Vagina (tissue), 2 donors: ENCODE measurements at regions not wholly inside any gene's neighbourhood (a gene's known extent, or its start where the extent isn't known, plus 50 kb on each side); places are given as distances from the start of the nearest gene placed in this dataset.

Source experiments
- CTCF ChIP-seq, 3 experiments: fragments of 450-650 bp in 2 of 3; fragments of 200-600 bp in 1 of 3; sonication (generic) in 1 of 3; IDR thresholded peaks; one replicate each; pipeline ENCODE4 v1.5.1; 2017 to 2019; ENCODE audit warnings: antibody characterized with exemption in 3 of 3, mild to moderate bottlenecking in 2 of 3, moderate library complexity in 2 of 3
- POLR2A ChIP-seq, 2 donors: fragments of 450-650 bp; IDR thresholded peaks; one replicate each; pipeline ENCODE4 v1.6.1; 2017; ENCODE audit warnings: antibody characterized with exemption in 2 of 2, mild to moderate bottlenecking in 2 of 2, moderate library complexity in 2 of 2

- TF ChIP-seq POLR2A (IDR thresholded peaks at IDR 0.05) (no peak), CTCF (IDR thresholded peaks at IDR 0.05) (no peak)
Measured at GRCh38 chr12:28933864-28934527, 215.1 kb upstream of the FAR2 start.
